NCI-H526 treated with DMSO at 0.1 percent for 48 hours (cell line): ENCODE measurements at regions not wholly inside any gene's neighbourhood (a gene's known extent, or its start where the extent isn't known, plus 50 kb on each side); places are given as distances from the start of the nearest gene placed in this dataset.

Source experiments
- DNase-seq: peaks from one replicate; lab custom pipeline; 2025; lab: John Stamatoyannopoulos, UW

DNA sequence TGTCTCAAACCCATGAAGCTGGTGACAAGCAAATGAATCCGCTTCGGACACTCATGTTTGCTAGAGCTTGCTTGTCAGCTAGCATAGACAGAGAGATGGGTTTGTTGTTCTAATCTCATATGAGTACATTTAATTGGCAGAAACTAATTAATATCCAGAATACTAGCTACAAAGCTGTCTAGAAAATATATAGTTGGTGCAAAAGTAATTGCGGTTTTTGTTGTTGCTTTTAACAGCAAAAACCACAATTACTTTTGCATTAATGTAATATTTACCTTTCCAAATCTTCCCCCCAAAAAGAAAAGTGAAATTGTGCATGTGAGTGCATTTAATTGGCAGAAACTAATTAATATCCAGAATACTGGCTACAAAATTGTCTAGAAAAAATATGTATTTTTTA is 1115.2 kb downstream of the TDRD15 start:
- no peak for DNase-seq

DNA sequence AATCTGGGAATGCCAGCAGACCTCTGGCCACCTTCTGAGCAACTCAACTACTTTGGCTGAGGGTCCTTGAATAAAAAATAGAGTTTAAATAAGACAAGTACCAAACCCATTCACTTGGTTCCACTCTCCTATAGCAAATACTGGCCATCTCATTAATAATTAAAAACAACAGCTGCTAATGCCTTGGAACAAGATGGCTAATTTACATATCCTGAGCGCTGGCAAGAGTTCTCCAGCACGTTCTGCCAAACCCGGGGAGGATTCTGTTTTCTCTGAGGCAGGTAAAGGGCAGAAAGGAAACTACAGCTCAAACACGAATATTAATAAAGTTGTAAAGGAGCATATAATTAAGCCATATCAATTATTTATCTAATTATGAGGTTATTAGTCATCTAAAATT is 1123.7 kb downstream of the TDRD15 start:
- no peak for DNase-seq

DNA sequence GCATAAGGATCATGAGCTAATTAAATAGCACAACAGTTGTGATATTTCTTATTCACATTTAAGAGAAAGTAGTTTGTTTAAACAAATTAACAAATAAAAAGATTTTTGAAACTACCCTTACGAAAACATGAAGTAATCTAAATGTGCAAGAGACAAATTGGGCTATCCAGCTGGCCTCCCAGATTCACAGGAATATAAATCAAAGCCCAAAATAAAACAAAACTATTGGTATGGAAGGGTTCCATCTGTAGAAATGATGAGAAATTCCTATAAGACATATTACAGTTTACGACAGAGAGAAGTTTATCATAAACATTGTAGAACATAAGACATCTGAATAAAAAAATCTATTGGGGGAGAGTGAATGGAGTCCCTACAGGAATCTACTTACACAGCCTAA is 1125.1 kb downstream of the TDRD15 start:
- no peak for DNase-seq

DNA sequence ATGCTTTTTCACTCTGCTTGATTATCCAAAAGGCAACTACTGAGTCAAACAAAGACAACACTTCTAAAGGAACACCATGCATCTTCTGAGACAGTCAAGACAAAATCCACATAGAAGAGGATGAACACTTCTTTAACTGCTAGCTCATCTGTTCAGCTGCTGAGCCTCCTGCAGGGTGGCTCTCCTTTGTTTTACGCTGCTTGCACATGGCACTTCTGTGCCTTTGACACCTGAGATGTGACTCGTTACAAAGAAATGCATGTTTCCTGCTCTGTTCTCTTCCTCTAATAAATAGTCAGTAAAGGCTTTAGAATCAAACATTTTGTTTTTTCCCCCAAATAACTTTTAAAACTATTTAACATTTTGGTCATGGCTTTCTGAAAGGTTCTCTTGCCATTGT is 1129.4 kb downstream of the TDRD15 start:
- no peak for DNase-seq

DNA sequence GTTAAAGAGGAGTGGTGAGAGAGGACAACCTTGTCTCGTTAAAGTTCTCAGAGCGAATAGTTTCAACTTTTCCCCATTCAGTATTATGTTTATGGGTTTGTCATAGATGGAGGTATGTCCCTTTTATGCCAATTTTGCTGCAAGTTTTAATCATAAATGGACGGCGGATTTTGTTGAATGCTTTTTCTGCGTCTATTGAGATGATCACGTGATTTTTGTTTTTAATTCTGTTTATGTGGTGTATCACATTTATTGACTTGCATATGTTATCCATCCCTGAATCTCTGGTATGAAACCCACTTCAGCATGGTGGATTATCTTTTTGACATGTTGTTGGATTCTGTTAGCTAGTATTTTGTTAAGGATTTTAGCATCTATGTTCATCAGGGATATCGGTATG is 1123.8 kb upstream of the KLHL29 start:
- no peak for DNase-seq

DNA sequence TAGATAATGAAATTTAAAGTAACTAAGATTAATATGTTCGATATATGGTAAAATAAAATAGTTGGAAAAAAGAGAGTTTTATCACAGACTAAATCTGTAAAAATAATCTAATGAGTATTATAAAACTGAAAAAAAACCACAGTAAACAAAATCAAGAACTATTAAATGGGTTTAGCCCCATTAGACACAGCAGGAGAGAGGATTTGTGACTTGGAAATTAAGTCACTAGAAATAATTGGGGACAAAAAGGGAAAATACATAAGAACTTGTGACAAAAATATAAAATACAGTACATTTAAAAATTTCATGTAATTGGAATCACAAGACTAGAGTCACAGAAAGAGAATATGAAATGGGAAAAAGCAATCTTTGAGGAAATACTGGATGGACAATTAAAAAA is 1114.6 kb upstream of the KLHL29 start:
- DNase-seq = no peak

DNA sequence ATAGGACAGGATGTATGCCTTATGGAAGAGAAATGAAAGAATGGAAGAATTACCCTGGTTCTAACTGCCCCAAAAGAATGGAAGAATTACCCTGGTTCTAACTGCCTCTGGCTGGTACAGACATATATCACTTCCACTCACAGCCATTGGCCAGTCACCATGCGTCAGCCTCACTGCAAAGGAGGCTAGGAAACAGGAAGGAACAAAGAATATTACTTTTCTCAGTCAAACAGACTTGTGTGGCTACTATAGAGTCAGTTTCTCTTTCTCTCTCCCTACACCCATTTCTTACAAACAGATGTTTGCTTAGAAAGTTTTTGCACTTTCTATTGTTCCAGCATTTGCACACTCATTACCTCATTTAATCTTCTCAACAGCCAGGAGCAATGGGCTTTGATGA is 1111.1 kb upstream of the KLHL29 start:
- DNase-seq = no peak

DNA sequence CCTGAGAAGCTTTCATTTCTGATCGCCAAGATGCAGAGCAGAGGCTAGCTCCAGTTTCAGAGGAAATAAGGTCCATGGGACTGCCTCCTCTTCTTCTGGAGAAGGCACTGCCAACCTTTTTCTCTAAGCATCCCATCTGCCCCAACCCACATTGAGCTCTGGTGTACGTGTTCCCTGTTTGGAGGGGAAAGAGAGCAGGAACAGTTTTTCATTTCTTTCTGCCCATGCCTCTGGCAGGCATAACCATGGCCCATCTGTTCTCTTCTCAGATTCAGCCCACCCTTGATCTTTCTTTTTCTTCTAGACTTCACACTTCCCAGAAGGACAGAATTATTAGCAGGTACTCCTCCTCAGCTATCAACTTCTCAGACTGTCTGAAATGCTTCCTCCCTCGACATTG is 1110.3 kb upstream of the KLHL29 start:
- no peak for DNase-seq

DNA sequence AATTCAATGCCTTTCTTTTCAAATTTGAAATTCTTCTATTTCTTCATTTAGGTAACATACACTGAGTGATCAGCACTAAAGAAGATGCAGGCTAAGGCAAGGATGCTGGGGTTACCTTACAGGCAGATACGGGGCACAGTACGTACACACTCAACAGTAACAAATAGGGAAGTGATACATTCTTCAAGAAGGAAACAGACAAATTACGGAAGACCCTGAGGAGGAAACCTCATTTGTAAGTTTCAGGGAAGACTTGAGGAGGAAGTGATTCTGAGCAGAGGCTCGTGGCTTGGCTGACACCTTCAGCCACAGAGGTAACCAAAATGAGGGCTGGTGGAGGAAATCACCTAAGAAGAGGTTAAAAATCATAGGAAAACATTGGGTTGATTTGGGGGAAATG is 1108.3 kb upstream of the KLHL29 start:
- no peak for DNase-seq

DNA sequence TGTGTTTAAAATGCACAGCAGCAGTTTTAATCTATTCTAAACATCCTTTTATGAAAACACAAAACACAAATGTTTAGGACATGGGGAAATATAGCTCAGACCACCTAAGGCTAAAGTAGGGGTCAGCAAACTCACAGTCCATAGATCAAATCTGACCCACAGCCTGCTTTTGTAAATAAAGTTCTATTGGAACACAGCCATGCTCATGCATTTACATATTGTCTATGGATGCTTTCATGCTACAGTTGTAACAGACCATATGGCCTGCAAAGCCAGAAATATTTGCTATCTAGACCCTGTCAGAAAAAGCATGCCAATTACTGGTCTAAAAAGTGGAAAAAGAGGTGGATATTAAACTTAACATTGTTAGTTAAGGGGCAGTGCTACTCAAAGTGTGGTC is 1105.4 kb upstream of the KLHL29 start:
- DNase-seq = no peak

DNA sequence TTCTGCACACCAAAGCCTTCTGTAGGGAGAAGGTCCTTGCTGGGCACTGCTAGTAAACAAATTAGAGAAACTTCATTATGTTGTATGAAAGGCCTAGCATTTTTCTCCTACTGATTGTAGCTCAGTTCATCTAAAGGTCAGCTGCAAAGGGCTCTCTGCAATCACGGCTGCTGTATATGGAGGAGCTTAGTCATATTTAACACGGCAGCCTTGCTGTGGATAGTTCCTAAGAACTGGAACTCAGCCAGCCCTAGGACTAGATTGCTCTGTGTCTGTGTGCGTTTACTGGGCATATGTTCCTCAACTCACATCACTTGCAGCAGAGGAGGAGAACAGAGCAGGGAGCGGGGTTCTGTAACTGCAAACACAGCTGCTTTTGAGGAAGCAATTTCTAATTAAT is 1103.9 kb upstream of the KLHL29 start:
- DNase-seq = no peak

DNA sequence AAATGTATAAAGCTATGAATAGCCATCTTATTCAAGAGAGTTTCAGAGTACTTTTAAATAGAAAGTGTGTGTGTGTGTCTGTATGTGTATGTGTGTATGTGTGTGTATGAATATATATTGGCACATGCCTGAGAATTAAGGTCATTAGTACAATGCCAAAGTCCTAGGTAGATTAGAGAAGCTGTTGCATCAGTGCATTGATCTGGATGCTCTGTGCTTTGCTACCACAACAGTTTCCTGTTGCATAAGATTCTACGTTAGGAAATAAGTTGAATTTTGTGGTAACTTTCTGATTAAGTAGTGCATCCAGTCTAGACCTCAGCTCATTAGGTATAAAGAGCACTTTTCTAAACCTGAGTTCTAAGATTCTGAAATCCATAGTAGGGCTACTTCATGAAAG is 1102.8 kb upstream of the KLHL29 start:
- no peak for DNase-seq

DNA sequence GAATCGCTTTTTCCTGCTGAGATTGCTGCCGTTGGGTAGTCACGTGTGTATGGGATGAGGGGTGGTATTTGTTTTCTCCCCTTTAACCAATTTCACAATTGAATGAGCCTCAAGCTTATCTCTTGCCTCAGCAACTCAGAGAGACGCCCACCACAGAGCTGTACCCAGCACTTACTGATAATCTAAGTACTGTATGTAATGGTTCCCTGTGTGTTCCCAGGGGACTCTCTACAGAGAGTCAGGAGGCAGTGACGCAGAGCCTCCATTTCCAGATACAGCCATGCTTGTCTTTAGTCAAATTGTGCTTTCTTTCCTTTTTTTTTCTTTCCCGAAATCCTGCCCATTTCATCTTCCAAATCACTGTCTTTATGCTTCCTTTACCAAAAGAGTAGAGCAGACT is 1102.1 kb upstream of the KLHL29 start:
- no peak for DNase-seq

DNA sequence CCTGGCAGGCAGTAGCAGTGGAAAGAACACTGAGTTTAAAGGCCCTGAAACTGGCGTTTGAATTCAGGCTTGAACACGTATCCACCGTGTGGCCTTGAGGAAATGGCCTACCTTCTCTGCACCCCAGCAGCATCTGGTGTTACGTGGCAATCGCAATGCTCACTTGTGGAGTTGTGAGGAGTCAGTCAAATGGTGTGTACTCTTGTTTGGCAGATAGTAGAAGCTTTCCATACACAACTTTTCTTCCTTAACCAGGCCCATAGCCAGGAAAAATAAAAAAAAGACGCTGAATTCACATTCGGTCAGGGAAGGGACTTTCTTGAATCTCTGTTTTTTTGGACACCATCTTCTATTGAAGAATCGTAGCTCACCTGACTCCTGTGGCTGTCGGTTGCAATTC is 1101.5 kb upstream of the KLHL29 start:
- DNase-seq = no peak

DNA sequence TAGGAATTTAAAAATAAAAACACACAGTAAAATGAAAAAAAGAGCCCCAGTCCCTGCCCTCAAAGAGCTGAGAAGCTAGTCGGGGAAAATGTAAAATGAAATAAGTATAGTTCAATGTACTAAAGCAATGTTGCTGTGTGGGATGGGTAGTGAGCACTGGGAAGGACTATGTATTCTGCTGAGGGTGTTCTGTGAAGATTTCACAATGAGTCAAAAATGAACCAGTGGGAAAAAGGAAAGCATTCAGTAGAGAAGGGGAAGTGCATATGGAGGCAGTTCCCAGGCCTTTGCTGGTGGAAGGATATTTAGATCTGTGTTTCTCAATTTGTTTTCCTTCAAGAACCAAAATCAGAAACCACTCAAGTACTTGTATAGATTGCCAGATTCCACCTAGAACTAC is 1094.7 kb upstream of the KLHL29 start:
- no peak for DNase-seq

DNA sequence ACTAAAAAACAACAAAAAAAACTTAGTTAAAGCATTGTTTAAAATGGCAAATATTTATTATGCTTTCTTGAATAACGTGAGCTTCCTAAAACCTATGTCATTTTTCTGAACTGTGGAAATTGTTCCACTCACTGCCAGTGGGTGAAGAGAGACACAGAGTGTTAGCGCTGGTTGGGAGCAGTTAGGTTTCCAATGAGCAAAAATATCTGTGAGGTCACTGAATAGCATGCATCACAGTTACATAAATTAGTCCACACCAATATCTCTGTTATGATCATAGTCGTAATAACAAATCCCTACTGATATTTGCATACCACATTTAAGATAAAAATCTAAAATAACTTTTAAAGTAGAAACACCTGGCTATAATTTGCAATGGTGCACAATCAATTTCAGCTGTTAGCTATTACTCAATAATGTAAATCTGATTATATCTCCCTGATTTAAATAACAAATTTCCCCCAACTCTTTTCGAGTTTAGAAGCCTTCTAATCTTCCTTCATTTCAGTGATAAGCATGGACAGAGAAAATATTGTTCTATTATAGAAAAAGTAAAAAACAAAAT is 1094.0 kb upstream of the KLHL29 start:
- DNase-seq = peak; percentile 91

DNA sequence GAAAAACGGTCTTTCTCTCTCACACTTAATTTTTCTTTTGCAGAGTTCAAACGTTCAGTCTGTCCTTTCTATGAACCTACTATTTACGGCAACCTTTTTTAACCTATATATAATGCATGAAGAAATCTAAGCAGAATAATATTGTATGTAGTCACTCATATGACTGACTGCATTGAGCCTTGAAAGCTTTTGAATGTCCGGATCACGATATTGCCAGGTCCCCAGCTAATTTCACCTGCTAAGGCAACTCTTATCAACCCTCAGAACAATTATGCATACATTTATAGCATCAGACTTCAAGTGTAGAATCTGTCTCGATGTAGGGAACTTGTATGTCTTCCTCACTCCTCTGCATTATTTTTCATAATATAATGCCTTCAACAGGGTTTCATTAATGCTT is 1083.8 kb upstream of the KLHL29 start:
- no peak for DNase-seq

DNA sequence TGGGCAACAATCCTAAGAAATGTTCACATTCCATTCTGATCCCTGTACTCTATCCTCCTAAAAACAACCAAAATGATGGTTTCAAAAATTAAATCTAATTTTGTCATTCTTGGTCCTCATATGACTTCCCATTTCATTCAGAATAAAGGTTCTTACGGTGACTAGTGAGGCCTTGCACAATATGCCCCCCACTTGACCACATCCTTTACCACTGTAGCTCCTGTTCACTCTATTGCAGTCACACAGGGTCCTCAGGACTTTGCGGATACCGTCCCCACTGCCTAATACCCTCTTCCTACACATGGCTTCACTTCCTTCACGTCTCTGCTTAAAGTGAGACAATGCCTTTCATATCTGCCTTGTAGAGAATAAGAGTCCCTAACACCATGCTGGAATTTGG is 1058.7 kb upstream of the KLHL29 start:
- no peak for DNase-seq

DNA sequence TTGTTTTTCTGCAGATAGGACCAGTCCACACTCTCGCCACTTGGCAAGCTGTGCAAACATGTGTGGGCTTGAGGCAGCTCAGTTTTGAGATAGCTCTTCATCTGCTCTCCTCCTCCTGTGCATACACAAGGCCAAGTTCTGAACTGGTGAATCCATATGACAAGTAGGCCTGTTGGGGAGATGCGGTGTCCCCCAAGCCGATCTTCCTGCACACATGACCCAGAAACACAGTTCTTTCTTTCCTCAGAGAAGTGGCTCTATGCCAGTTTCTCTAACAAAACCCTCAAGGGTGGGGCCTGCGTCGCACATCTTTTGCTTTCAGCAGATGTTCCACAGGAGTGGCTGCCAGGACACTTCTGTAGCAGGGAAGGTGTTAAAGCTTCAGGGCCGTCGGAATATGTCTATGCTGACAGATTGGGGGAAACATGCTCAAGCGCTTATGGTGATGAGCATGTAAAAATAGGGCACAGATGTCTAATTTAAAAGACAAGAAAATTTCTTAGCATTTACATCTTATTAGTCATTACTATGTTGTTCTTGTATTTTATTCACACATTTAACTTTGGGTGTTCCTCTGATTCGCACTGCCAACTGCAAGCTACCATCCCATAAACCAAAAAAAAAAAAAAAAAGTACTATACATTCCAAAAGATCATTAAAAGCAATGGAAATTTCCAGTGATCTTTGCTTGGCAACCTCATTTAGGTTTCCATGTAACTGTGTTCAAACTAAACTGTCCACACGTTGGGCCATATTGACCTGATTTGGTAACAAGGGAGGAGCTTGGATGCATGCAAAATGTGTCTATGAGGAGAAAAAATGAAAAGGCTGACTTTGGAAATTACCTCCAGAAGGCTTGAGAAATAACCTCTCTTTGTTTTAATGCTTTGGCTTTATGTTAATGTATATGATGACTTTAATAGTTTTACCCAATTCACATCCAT is 1055.5 kb upstream of the KLHL29 start:
- DNase-seq = no peak

DNA sequence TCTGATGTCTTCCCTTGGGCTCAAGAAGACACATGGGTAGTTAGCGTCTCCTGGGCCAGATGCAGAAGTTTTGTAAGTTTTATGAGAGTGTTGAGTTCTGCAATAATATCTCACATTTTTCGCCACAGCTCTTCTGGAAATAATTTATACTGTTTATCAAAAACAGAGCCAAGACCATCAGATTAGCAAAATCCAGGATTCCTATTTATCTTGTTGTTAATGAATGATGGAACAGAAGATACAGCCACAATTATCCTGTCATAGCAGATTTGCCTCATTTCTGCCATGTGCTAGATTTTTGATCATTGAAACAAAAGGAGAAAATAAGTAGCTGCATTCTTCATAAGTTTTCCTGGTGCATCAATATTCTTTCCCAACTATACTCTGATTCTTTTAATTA is 1048.6 kb upstream of the KLHL29 start:
- DNase-seq = no peak

DNA sequence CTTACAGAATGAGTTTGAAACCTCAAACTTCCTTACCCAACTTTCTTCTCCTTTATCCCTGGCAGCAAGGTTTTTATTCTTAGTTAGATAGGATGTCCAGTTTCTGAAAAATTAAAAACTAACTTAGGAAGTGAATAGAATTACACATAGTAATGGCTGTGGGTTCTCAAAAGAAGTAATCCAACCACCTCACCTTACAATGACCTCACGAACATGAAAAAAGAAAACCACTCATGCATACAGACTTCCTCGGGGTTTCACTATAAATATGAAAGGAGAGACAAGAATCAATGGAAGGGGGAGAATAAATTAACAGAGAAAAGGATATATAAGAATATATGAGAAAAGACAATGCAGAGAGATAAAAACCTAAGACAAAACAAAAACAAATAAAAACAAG is 1044.3 kb upstream of the KLHL29 start:
- DNase-seq = no peak

DNA sequence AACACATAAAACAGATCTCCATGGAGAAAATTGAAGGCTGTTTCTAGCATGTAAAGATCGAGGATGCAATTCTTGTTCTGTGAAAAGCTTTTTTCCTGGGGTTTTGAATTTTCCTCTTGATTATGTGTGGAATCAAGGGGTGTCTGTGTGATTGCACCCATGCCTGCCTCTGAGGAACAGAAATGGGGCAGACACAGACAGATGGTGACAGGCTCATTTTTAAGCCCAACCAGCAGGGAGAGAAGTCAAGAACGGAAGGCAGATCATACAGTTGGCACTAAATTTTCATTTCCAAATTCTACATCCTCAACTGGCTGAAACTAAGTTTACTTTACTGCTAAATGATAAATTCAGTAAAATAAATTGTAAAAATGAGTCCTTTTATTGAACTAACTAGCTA is 1037.7 kb upstream of the KLHL29 start:
- DNase-seq = peak; percentile 57

DNA sequence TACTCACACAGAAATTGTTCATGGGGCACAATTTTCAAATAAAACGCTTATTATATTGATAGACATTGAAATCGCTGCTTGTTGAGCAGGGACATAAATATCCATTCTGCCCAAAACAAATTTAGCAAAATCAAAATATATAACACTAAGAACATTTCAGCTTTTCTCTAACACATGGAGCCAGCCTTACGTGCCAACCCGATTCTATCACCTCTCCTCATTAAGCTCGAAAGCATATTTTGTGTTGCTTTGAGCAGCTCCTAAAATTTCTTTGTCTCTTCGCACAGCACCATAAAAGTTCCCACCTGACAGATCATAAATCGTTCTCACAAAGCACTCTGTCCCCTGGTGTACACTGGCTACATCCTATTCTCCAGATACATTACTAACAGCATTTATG is 1034.4 kb upstream of the KLHL29 start:
- DNase-seq = no peak
